ENCODE measurements at regions not wholly inside any gene's neighbourhood (a gene's known extent, or its start where the extent isn't known, plus 50 kb on each side); places are given as distances from the start of the nearest gene placed in this dataset.

GRCh38 chr16:85992779-85993178, 93.8 kb downstream of the IRF8 start:
- Histone ChIP-seq H3K79me2 (ENCODE audit: low read depth) (no peaks in the 10 kb centered on the region), H3K36me3 (ENCODE audit: low read depth) (no peaks in the 10 kb centered on the region), H3K4me2 (no peak overlapping the region), H3F3A (ENCODE audit: insufficient read depth, low read depth) (no peaks in the 10 kb centered on the region), H2AFZ (no peak overlapping the region), H3K4me1 (replicated peaks; ENCODE audit: insufficient read depth) (no peaks in the 10 kb centered on the region), H3K4me3 (no peak overlapping the region), H3K9me3 (ENCODE audit: insufficient read depth, low read depth) (no peaks in the 10 kb centered on the region), H3K27me3 (ENCODE audit: insufficient read depth, low read depth) (peaks cover 100% of the 10 kb centered on the region), H4K20me1 (ENCODE audit: insufficient read depth) (peaks cover 6% of the 10 kb centered on the region; the same call in 1 of the 2 replicates), H3K9me2 (ENCODE audit: insufficient read depth) (no peaks in the 10 kb centered on the region), H3K27ac (no peak overlapping the region)
- intact Hi-C loops (cut with micrococcal nuclease; ENCODE audit: unreplicated experiment), result no loop called here
- no TSS peak for BruUV-seq (replicated peaks)
- CTCF ChIA-PET, result no interaction called here
- no peak for DNase-seq
- POLR2A ChIA-PET (ENCODE audit: unreplicated experiment), result no interaction called here
- TF ChIP-seq EZH2 (IDR thresholded peaks at IDR 0.05; ENCODE audit: low read depth) (no peak), CTCF (conservative IDR thresholded peaks at IDR 0.05) (no peak)

DNA sequence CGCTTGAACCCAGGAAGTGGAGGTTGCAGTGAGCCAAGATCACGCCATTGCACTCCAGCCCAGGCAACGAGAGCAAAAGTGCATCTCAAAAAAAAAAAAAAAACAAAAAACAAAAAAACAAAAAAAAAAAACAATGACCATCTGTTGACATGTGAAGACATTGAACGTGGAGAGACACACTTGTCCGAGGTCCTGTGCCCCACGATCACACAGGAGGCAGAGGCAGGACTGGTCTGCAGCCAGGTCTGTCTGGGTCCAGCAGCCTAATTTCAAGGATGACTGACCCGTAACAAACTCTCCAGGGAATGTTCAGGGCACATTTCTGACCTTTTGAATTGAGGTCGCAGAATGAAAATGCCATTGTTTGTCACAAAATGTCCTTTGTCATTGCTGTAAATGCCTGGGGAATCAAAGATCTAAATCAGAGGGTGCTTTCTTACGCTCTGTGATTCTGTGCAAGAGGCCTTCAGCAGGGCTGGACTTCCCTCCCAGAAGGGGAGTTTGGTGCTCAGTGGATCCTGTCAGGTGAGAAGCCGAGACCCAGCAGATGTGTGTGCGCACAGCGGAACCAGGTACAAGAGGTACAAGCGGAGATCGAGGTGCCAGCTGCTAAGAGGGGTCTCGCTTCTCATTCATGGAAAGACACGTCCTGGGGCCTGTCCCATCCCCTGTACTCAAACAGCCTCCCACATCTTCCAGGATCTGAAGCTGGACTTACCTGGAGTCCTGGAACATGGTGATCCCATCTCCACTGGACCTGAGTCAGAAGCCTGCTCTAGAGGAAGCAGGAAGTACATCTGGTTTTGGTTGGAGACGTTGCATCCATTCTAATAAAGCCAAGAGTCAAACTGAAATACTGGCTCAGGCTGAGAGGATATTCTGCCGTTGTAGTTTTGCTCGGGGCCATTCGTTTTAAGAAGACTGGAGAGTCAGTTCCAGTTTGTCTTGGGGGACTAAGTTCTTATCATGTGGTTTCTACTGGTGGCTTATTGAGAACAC, 95.8 kb downstream of the IRF8 start:
- H3K4me2 ChIP-seq, result no peak overlapping the region
- CTCF ChIA-PET, result no interaction called here
- H4K20me1 ChIP-seq (ENCODE audit: insufficient read depth), result peaks cover 6% of the 10 kb centered on the region; the same call in 1 of the 2 replicates
- H3K4me3 ChIP-seq, result no peak overlapping the region
- H3K27ac ChIP-seq, result no peak overlapping the region
- no peaks in the 10 kb centered on the region for H3K36me3 ChIP-seq (ENCODE audit: low read depth)
- intact Hi-C loops (cut with micrococcal nuclease; ENCODE audit: unreplicated experiment), result no loop called here
- H3F3A ChIP-seq (ENCODE audit: insufficient read depth, low read depth), result no peaks in the 10 kb centered on the region
- POLR2A ChIA-PET (ENCODE audit: unreplicated experiment), result no interaction called here
- no peaks in the 10 kb centered on the region for H3K4me1 ChIP-seq (replicated peaks; ENCODE audit: insufficient read depth)
- no peak overlapping the region for H2AFZ ChIP-seq
- H3K9me2 ChIP-seq (ENCODE audit: insufficient read depth), result no peaks in the 10 kb centered on the region
- H3K27me3 ChIP-seq (ENCODE audit: insufficient read depth, low read depth), result peaks cover 100% of the 10 kb centered on the region
- H3K9me3 ChIP-seq (ENCODE audit: insufficient read depth, low read depth), result no peaks in the 10 kb centered on the region
- DNase-seq, result no peak
- BruUV-seq (replicated peaks), result no TSS peak
- TF ChIP-seq CTCF (conservative IDR thresholded peaks at IDR 0.05) (no peak), EZH2 (IDR thresholded peaks at IDR 0.05; ENCODE audit: low read depth) (no peak)
- no peaks in the 10 kb centered on the region for H3K79me2 ChIP-seq (ENCODE audit: low read depth)

DNA sequence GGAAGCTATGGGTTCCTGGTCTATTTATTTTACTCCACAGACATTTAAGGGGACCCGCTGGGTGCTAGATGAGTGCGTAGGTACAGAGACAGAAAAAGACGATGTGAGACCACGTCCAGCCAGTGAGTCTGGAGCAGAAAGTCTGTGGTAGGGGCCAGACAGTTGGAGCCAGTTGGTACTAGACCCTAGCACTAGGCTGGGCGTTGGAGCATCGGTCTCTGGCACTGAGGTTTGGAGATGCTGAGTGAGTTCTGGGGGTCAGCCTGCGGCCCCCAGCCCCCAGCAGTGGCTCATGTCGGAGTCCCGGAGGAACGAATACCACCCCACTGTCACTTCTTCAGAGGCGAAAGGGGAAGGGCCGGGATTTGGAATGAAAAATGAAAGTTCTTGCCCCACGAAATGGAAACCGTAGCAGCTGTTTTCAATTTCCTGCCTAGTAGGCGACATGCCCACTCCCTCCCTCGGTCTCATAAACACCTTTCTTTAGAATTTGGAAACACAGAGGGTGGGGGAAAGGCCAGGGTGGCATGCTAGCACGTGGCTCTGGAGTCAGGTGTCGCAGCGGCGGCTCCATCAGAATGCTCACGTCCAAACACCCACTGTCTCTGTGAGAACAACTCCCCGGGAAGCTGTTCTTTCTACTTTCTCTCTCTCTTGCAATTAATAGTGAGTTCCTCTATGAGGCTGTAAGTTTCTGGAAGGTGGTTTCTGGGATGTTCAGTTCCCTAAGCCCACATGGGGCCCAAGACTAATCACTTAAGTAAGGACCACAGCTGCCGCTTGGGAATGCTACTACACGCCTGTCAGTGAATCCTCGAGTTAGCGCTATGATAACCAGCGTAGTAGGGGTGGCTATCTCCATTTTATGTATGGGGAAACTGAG, 96.8 kb downstream of the IRF8 start:
- H3K36me3 ChIP-seq (ENCODE audit: low read depth), result no peaks in the 10 kb centered on the region
- CTCF ChIA-PET, result no interaction called here

More for the DNA sequence above, 96.8 kb downstream of the IRF8 start:
- TF ChIP-seq EZH2 (IDR thresholded peaks at IDR 0.05; ENCODE audit: low read depth) (no peak), CTCF (conservative IDR thresholded peaks at IDR 0.05) (no peak)
- H3K4me3 ChIP-seq, result no peak overlapping the region
- H3K27me3 ChIP-seq (ENCODE audit: insufficient read depth, low read depth), result peaks cover 99% of the 10 kb centered on the region
- POLR2A ChIA-PET (ENCODE audit: unreplicated experiment), result no interaction called here
- H3K9me3 ChIP-seq (ENCODE audit: insufficient read depth, low read depth), result no peaks in the 10 kb centered on the region
- no peaks in the 10 kb centered on the region for H3K79me2 ChIP-seq (ENCODE audit: low read depth)
- no peak overlapping the region for H3K4me2 ChIP-seq
- DNase-seq, result no peak
- no peaks in the 10 kb centered on the region for H3K4me1 ChIP-seq (replicated peaks; ENCODE audit: insufficient read depth)
- H3K27ac ChIP-seq, result no peak overlapping the region
- H4K20me1 ChIP-seq (ENCODE audit: insufficient read depth), result peaks cover 6% of the 10 kb centered on the region; the same call in 1 of the 2 replicates
- BruUV-seq (replicated peaks), result no TSS peak
- no peaks in the 10 kb centered on the region for H3F3A ChIP-seq (ENCODE audit: insufficient read depth, low read depth)
- H3K9me2 ChIP-seq (ENCODE audit: insufficient read depth), result no peaks in the 10 kb centered on the region
- no peak overlapping the region for H2AFZ ChIP-seq
- intact Hi-C loops (cut with micrococcal nuclease; ENCODE audit: unreplicated experiment), result no loop called here

Data from PC-9 (cell line).